ENCODE measurements at regions not wholly inside any gene's neighbourhood (a gene's known extent, or its start where the extent isn't known, plus 50 kb on each side); places are given as distances from the start of the nearest gene placed in this dataset.

GRCh38 chr18:30403278-30403677, 639.3 kb downstream of the DSC3 start:
- Histone ChIP-seq H3K27me3 (replicated peaks in 1 of 2; ENCODE audit: control insufficient read depth in 2 of 2, insufficient read depth in 2 of 2, low read length in 1 of 2) (no peaks in the 10 kb centered on the region), H3K9me3 (replicated peaks; ENCODE audit: control insufficient read depth, insufficient read depth, low read length) (no peaks in the 10 kb centered on the region), H3K9ac (ENCODE audit: control insufficient read depth, insufficient read depth, low read length) (no peak overlapping the region), H3K4me1 (ENCODE audit: control insufficient read depth, insufficient read depth, low read length) (no peaks in the 10 kb centered on the region), H3K4me3 (no peak overlapping the region), H3K4me2 (ENCODE audit: control insufficient read depth, insufficient read depth) (no peak overlapping the region), H3K27ac (ENCODE audit: control insufficient read depth, insufficient read depth) (no peak overlapping the region), H4K20me1 (ENCODE audit: control insufficient read depth, insufficient read depth) (no peaks in the 10 kb centered on the region), H3K36me3 (ENCODE audit: control insufficient read depth in 2 of 2, insufficient read depth in 2 of 2, low read length in 1 of 2) (no peaks in the 10 kb centered on the region), H2AFZ (ENCODE audit: control insufficient read depth, low read depth, low read length) (no peak overlapping the region), H3K79me2 (ENCODE audit: control insufficient read depth, insufficient read depth, low read length) (no peaks in the 10 kb centered on the region)
- ChIA-PET SMC1A (ENCODE audit: uncharacterized antibody, unreplicated experiment) (no interaction called here), CTCF (no interaction called here), RAD21 (ENCODE audit: unreplicated experiment) (no interaction called here), POLR2A (no interaction called here)
- BruUV-seq (replicated peaks): no TSS peak
- intact Hi-C loops (cut with micrococcal nuclease; ENCODE audit: unreplicated experiment) (no loop called here), in situ Hi-C loops (cut with MboI) (no loop called here)
- ATAC-seq (no peak), FAIRE-seq (no peak), DNase-seq (ENCODE audit: low read depth, low spot score) (no peak)
- TF ChIP-seq POU2F2 (IDR thresholded peaks at IDR 0.05; ENCODE audit: borderline replicate concordance, low read depth, low read length) (no peak), PAX5 (IDR thresholded peaks at IDR 0.05; ENCODE audit: borderline replicate concordance, low read depth, low read length) (no peak), ELK1 (IDR thresholded peaks at IDR 0.05; ENCODE audit: low read depth, low read length) (no peak), MEF2A (IDR thresholded peaks at IDR 0.05; ENCODE audit: insufficient read depth, low read depth, low read length) (no peak), ZNF217 (IDR thresholded peaks at IDR 0.05) (no peak)
- 0% methylated on average over 3 of the region's 3 CpGs for WGBS (ENCODE audit: insufficient coverage, insufficient replicate concordance, low lambda C conversion rate, missing lambda C conversion rate)

- CTCF ChIA-PET: no interaction called here
- no TSS peak for BruUV-seq (replicated peaks)
- WGBS (ENCODE audit: insufficient coverage, insufficient replicate concordance, low lambda C conversion rate, missing lambda C conversion rate): 3% methylated on average over 2 of the region's 2 CpGs
- no peak for TF ChIP-seq RCOR1 (conservative IDR thresholded peaks at IDR 0.05; ENCODE audit: low read depth, low read length)
- no peak for TF ChIP-seq JUND (IDR thresholded peaks at IDR 0.05; ENCODE audit: low read depth, low read length)
- no peak for TF ChIP-seq ZBTB4 (CRISPR knock-in tag; IDR thresholded peaks at IDR 0.05)
- no peak for TF ChIP-seq LARP7 (IDR thresholded peaks at IDR 0.05)
- no peak for TF ChIP-seq TCF7 (IDR thresholded peaks at IDR 0.05; ENCODE audit: borderline replicate concordance)
- no peak for TF ChIP-seq USF2 (IDR thresholded peaks at IDR 0.05; ENCODE audit: borderline replicate concordance, low read depth, low read length)
- no peak for TF ChIP-seq SUPT20H (IDR thresholded peaks at IDR 0.05; ENCODE audit: borderline replicate concordance, control insufficient read depth, low read depth, low read length)
- TF ChIP-seq CHD1 (IDR thresholded peaks at IDR 0.05; ENCODE audit: low read depth, low read length): no peak
- TF ChIP-seq SUZ12 (IDR thresholded peaks at IDR 0.05; ENCODE audit: unreplicated experiment): no peak
- no peak for TF ChIP-seq ZSCAN29 (IDR thresholded peaks at IDR 0.05)
Observed at GRCh38 chr18:30387401-30387800, 655.1 kb downstream of the DSC3 start.

More at GRCh38 chr18:30387401-30387800, 655.1 kb downstream of the DSC3 start:
- H3K4me3 ChIP-seq: no peak overlapping the region
- in situ Hi-C loops (cut with MboI): no loop called here
- RAD21 ChIA-PET (ENCODE audit: unreplicated experiment): interaction anchor here (0.9 kb wide), 1 partner anchor 97 kb away, joined by 4 read pairs; no protein-coding TSS in a partner anchor
- no peaks in the 10 kb centered on the region; a peak in 2 of 4 replicates for H3K27me3 ChIP-seq (replicated peaks in 1 of 2; ENCODE audit: control insufficient read depth in 2 of 2, insufficient read depth in 2 of 2, low read length in 1 of 2)
- SMC1A ChIA-PET (ENCODE audit: uncharacterized antibody, unreplicated experiment): interaction anchor here (2.2 kb wide), 1 partner anchor 14 kb away, joined by 7 read pairs; no protein-coding TSS in a partner anchor
- intact Hi-C loops (cut with micrococcal nuclease; ENCODE audit: unreplicated experiment): no loop called here
- no peak overlapping the region for H3K27ac ChIP-seq (ENCODE audit: control insufficient read depth, insufficient read depth)
- no peaks in the 10 kb centered on the region for H3K4me1 ChIP-seq (ENCODE audit: control insufficient read depth, insufficient read depth, low read length)
- H3K79me2 ChIP-seq (ENCODE audit: control insufficient read depth, insufficient read depth, low read length): no peaks in the 10 kb centered on the region
- no peak for DNase-seq (ENCODE audit: low read depth, low spot score)
- no peaks in the 10 kb centered on the region for H3K36me3 ChIP-seq (ENCODE audit: control insufficient read depth in 2 of 2, insufficient read depth in 2 of 2, low read length in 1 of 2)
- FAIRE-seq: no peak
- H3K9ac ChIP-seq (ENCODE audit: control insufficient read depth, insufficient read depth, low read length): no peak overlapping the region
- no peaks in the 10 kb centered on the region for H4K20me1 ChIP-seq (ENCODE audit: control insufficient read depth, insufficient read depth)
- no peak overlapping the region for H2AFZ ChIP-seq (ENCODE audit: control insufficient read depth, low read depth, low read length)
- H3K9me3 ChIP-seq (replicated peaks; ENCODE audit: control insufficient read depth, insufficient read depth, low read length): no peaks in the 10 kb centered on the region
- POLR2A ChIA-PET: no interaction called here
- no peak overlapping the region for H3K4me2 ChIP-seq (ENCODE audit: control insufficient read depth, insufficient read depth)
- ATAC-seq: no peak
